Endothelial cell of umbilical vein (primary cell): ENCODE measurements at regions not wholly inside any gene's neighbourhood (a gene's known extent, or its start where the extent isn't known, plus 50 kb on each side); places are given as distances from the start of the nearest gene placed in this dataset.

Source experiments
- BruUV-seq: library from RNA; stranded (reverse); fragments of 400-500 nt; replicated peaks from 2 replicates; lab custom pipeline; 2021; lab: Mats Ljungman, UMichigan
- CTCF ChIA-PET: fragments of 300-600, 350-600 bp; sonication (Branson Sonifier 250); formaldehyde crosslinking; loops from one replicate; lab custom pipeline; 2021; ENCODE audit warnings: antibody characterized with exemption, inconsistent platforms; lab: Charles Lee
- POLR2A ChIA-PET: fragments of 300-600, 350-600 bp; sonication (Branson Sonifier 250); formaldehyde crosslinking; loops from one replicate; lab custom pipeline; 2021; ENCODE audit warnings: antibody characterized with exemption, inconsistent platforms; lab: Charles Lee
- DNase-seq: peaks from one replicate; pipeline ENCODE4 v3.0.0-alpha.2; 2011; ENCODE audit warnings: low read depth, low spot score
- FAIRE-seq: peaks from 2 replicates; lab custom pipeline; 2011; peaks lifted over from hg19 to GRCh38; lab: Jason Lieb, UNC
- H2AFZ ChIP-seq: 2 replicates; pipeline ENCODE4 v1.6.0; 2012; ENCODE audit warnings: low read depth, low read length, control low read depth, inconsistent platforms
- H3K27ac ChIP-seq: 2 replicates; pipeline ENCODE4 v1.5.1; 2011; ENCODE audit warnings: low read depth, mild to moderate bottlenecking, control low read depth, low read length, moderate library complexity; ENCODE audit not compliant: insufficient read depth
- H3K27me3 ChIP-seq, 2 experiments: 2 replicates each; pipeline versions ENCODE4 v1.6.0 to v1.6.1; 2011; ENCODE audit warnings: low read length in 2 of 2, mixed read lengths in 1 of 2; ENCODE audit not compliant: control insufficient read depth in 2 of 2, insufficient read depth in 2 of 2
- H3K36me3 ChIP-seq, 2 experiments: 2 replicates in 1 of 2; 3 replicates in 1 of 2; pipeline ENCODE4 v1.5.1; 2011; ENCODE audit warnings: low read length in 2 of 2, mild to moderate bottlenecking in 1 of 2, moderate library complexity in 1 of 2; ENCODE audit not compliant: control insufficient read depth in 2 of 2, insufficient read depth in 2 of 2; ENCODE audit errors: extremely low read depth in 1 of 2
- H3K4me1 ChIP-seq: 3 replicates; pipeline ENCODE4 v1.5.1; 2011; ENCODE audit warnings: mild to moderate bottlenecking, low read length; ENCODE audit not compliant: control insufficient read depth, insufficient read depth; ENCODE audit errors: extremely low read depth
- H3K4me2 ChIP-seq: 2 replicates; pipeline ENCODE4 v1.6.1; 2011; ENCODE audit warnings: low read length, control low read depth, mixed read lengths; ENCODE audit not compliant: insufficient read depth
- H3K4me3 ChIP-seq, 3 experiments: fragments of 200-600 bp in 1 of 3; sonication (generic), shearing (Covaris generic) in 1 of 3; replicated peaks in 1 of 3; 2 replicates each; pipeline ENCODE4 v1.5.1; 2011 to 2016; ENCODE audit warnings: control low read depth in 3 of 3, low read length in 3 of 3, mild to moderate bottlenecking in 2 of 3, inconsistent platforms in 1 of 3, low read depth in 1 of 3, moderate library complexity in 1 of 3; ENCODE audit not compliant: insufficient read depth in 1 of 3
- H3K79me2 ChIP-seq: 2 replicates; pipeline ENCODE4 v1.6.0; 2012; ENCODE audit warnings: low read length, inconsistent platforms; ENCODE audit not compliant: control insufficient read depth, insufficient read depth
- H3K9ac ChIP-seq: replicated peaks from 2 replicates; pipeline ENCODE3; 2011; ENCODE audit warnings: low read length, control low read depth; ENCODE audit not compliant: insufficient read depth; ENCODE audit errors: extremely low read depth
- H3K9me1 ChIP-seq: replicated peaks from 3 replicates; pipeline ENCODE4 v1.6.0; 2011; ENCODE audit warnings: mild to moderate bottlenecking, low read length; ENCODE audit not compliant: control insufficient read depth, insufficient read depth; ENCODE audit errors: extremely low read depth
- H3K9me3 ChIP-seq: replicated peaks from 2 replicates; pipeline ENCODE4 v1.5.1; 2012; ENCODE audit warnings: low read length, inconsistent platforms; ENCODE audit not compliant: control insufficient read depth, insufficient read depth
- H4K20me1 ChIP-seq: replicated peaks from 2 replicates; pipeline ENCODE3; 2011; ENCODE audit warnings: mild to moderate bottlenecking, low read length; ENCODE audit not compliant: control insufficient read depth, insufficient read depth; ENCODE audit errors: extremely low read depth
- CTCF ChIP-seq, 2 donors: IDR thresholded peaks; 1 replicate in 1 of 2; 2 replicates in 1 of 2; pipeline ENCODE4 v1.5.1; 2011; ENCODE audit warnings: low read length in 2 of 2, mild to moderate bottlenecking in 2 of 2, moderate library complexity in 2 of 2, control low read depth in 1 of 2, inconsistent platforms in 1 of 2, low read depth in 1 of 2; ENCODE audit not compliant: insufficient read depth in 1 of 2; ENCODE audit errors: extremely low read depth in 1 of 2
- EZH2 ChIP-seq: IDR thresholded peaks from 2 replicates; pipeline ENCODE4 v1.6.1; 2012; ENCODE audit warnings: borderline replicate concordance, low read depth, mild to moderate bottlenecking, moderate library complexity, low read length, inconsistent platforms; ENCODE audit not compliant: severe bottlenecking
- FOS ChIP-seq: IDR thresholded peaks from 2 replicates; pipeline ENCODE4 v1.6.1; 2011; ENCODE audit warnings: mild to moderate bottlenecking, low read length, moderate library complexity, borderline replicate concordance; ENCODE audit not compliant: insufficient read depth
- GATA2 ChIP-seq: IDR thresholded peaks from 2 replicates; pipeline ENCODE4 v1.7.0; 2011; ENCODE audit warnings: low read depth, mild to moderate bottlenecking, moderate library complexity, mixed read lengths, low read length; ENCODE audit not compliant: insufficient read length, insufficient read depth
- JUN ChIP-seq: IDR thresholded peaks from 2 replicates; pipeline ENCODE4 v1.6.1; 2011; ENCODE audit warnings: borderline replicate concordance, low read depth; ENCODE audit not compliant: insufficient read length, insufficient read depth
- MAX ChIP-seq: IDR thresholded peaks from 2 replicates; pipeline ENCODE4 v1.6.1; 2011; ENCODE audit not compliant: insufficient read depth, insufficient read length
- MYC ChIP-seq: IDR thresholded peaks from one replicate; pipeline ENCODE4 v1.6.1; 2011; ENCODE audit warnings: mild to moderate bottlenecking, low read depth, low read length
- POLR2A ChIP-seq: IDR thresholded peaks from 2 replicates; pipeline ENCODE4 v1.6.1; 2012; ENCODE audit warnings: low read depth, mild to moderate bottlenecking, control low read depth, low read length
- POLR2AphosphoS5 ChIP-seq: IDR thresholded peaks from 2 replicates; pipeline ENCODE4 v1.6.1; 2012; ENCODE audit warnings: low read depth, mild to moderate bottlenecking, control low read depth, low read length, moderate library complexity; ENCODE audit not compliant: insufficient read depth
- dilution Hi-C: fragments of 300-500 bp; cut with MboI; formaldehyde crosslinking; loops from one replicate; pipeline ENCODE4 v1.15.0; 2019; ENCODE audit warnings: low sequenced_read_pairs; ENCODE audit not compliant: extremely low pct_ligation_motif_present
- intact Hi-C: fragments of 100-400 bp; cut with micrococcal nuclease; formaldehyde crosslinking; loops from one replicate; pipeline ENCODE4 v1.10.0; 2022

- no peak overlapping the region for H2AFZ ChIP-seq
- no peaks in the 10 kb centered on the region for H3K79me2 ChIP-seq
- H3K36me3 ChIP-seq: no peaks in the 10 kb centered on the region
- no peak overlapping the region for H3K27ac ChIP-seq
- intact Hi-C loops (loop anchor here (10.0 kb wide), 1 partner anchor 58 kb away; no protein-coding TSS in a partner anchor), dilution Hi-C loops (no loop called here)
- TF ChIP-seq MAX (no peak), FOS (no peak), EZH2 (no peak), MYC (no peak), JUN (no peak), GATA2 (no peak), POLR2AphosphoS5 (no peak), CTCF (IDR thresholded peaks at IDR 0.05; ENCODE audit: extremely low read depth in 1 of 2, insufficient read depth in 1 of 2, low read depth in 1 of 2, low read length in 2 of 2) (no peak), POLR2A (no peak)
- POLR2A ChIA-PET: no interaction called here
- no peaks in the 10 kb centered on the region for H3K9me1 ChIP-seq
- H3K4me1 ChIP-seq: no peaks in the 10 kb centered on the region
- BruUV-seq: no TSS peak
- CTCF ChIA-PET: no interaction called here
- DNase-seq (no peak), FAIRE-seq (no peak)
- H3K4me2 ChIP-seq: no peak overlapping the region
- peaks cover 4% of the 10 kb centered on the region for H3K9me3 ChIP-seq
- no peaks in the 10 kb centered on the region for H3K27me3 ChIP-seq
- no peak overlapping the region for H3K9ac ChIP-seq
- H4K20me1 ChIP-seq: no peaks in the 10 kb centered on the region
- no peak overlapping the region for H3K4me3 ChIP-seq
Measured at GRCh38 chr15:93816815-93817214, 414.5 kb upstream of the MCTP2 start.
